SK-N-MC (cell line): ENCODE measurements at regions not wholly inside any gene's neighbourhood (a gene's known extent, or its start where the extent isn't known, plus 50 kb on each side); places are given as distances from the start of the nearest gene placed in this dataset.

Source experiments
- EZH2 ChIP-seq: fragments of 200-600 bp; sonication (generic); IDR thresholded peaks from one replicate; pipeline ENCODE4 v1.6.1; 2017; ENCODE audit warnings: antibody characterized with exemption
- FOXP2 ChIP-seq: optimal IDR thresholded peaks from 2 replicates; pipeline ENCODE3; 2011; ENCODE audit warnings: mild to moderate bottlenecking, moderate library complexity; ENCODE audit not compliant: insufficient read depth; ENCODE audit errors: extremely low read length, control extremely low read depth
- POLR2AphosphoS5 ChIP-seq: IDR thresholded peaks from 2 replicates; pipeline ENCODE4 v1.6.1; 2012; ENCODE audit warnings: mild to moderate bottlenecking, low read depth, low read length, borderline replicate concordance

DNA sequence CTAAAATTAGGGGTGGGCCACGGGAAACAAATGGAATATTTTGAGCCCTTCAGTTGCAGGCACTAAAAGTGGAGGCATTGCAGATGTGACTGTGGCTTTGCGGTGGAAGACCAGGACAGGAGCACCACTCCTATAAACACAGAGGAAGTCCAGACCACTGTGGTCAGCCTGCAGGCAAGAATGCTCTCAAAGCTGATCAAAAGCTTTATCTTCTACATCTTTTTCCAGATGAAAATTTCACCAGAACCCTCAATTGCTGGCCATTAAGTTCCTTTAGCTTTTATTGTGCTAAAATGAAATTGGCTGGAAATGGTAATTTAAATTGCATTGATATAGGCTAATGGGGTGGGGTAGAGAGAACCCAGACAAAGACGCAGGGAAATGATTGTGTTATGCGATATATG lies 208.8 kb downstream of the ERCC6L2 start:
- TF ChIP-seq EZH2 (no peak), FOXP2 (no peak), POLR2AphosphoS5 (no peak)
